Progenitor cell of endocrine pancreas (in vitro differentiated cells): ENCODE measurements at regions not wholly inside any gene's neighbourhood (a gene's known extent, or its start where the extent isn't known, plus 50 kb on each side); places are given as distances from the start of the nearest gene placed in this dataset.

Source experiments
- DNase-seq: peaks from one replicate; pipeline ENCODE4 v3.0.0; 2021; ENCODE audit warnings: low spot score; ENCODE audit not compliant: unreplicated experiment
- H3K27ac Mint-ChIP-seq: 2 replicates; pipeline ENCODE4 v1.8.0; 2021; ENCODE audit warnings: mild to moderate bottlenecking, moderate library complexity, mixed read lengths
- H3K27me3 Mint-ChIP-seq: 2 replicates; pipeline ENCODE4 v1.8.0; 2021; ENCODE audit warnings: mixed read lengths
- H3K36me3 Mint-ChIP-seq: 2 replicates; pipeline ENCODE4 v1.8.0; 2022; ENCODE audit warnings: mixed read lengths; ENCODE audit not compliant: insufficient read depth
- H3K4me1 Mint-ChIP-seq: 2 replicates; pipeline ENCODE4 v1.8.0; 2021; ENCODE audit warnings: low read depth, mixed read lengths
- H3K4me3 Mint-ChIP-seq: 2 replicates; pipeline ENCODE4 v1.8.0; 2021; ENCODE audit warnings: low read depth, mild to moderate bottlenecking, moderate library complexity, mixed read lengths
- H3K9me3 Mint-ChIP-seq: 2 replicates; pipeline ENCODE4 v1.8.0; 2021; ENCODE audit warnings: low read depth, mixed read lengths
- CTCF ChIP-seq: fragments of 200-600 bp; sonication (generic); IDR thresholded peaks from one replicate; pipeline ENCODE4 v1.5.0; 2021; ENCODE audit warnings: antibody characterized with exemption, mild to moderate bottlenecking; ENCODE audit not compliant: unreplicated experiment

DNA sequence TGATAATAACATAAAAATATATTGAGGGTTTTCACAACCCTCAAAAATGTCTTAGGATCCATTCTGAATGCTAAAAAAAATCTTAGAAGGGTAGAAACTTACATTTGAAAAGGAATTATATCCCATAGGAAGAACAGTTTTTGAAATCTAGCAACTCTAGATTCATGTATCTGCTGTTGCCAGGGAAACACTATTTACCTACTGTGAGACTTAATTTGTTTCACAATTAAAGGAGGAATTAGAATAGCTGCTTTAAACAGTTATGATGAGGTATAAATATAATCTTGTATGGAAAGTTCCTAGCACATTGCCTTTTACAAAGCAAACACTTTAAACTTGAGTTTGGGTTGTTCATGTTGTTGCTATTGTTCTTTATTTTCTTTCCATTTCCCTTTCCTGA lies 988.2 kb downstream of the SUCLG1 start:
- Mint-ChIP-seq H3K4me3 (no peak overlapping the region), H3K4me1 (peaks cover 6% of the 10 kb centered on the region), H3K27me3 (no peaks in the 10 kb centered on the region), H3K9me3 (peaks cover 7% of the 10 kb centered on the region), H3K36me3 (no peaks in the 10 kb centered on the region), H3K27ac (no peak overlapping the region)
- no peak for DNase-seq
- no peak for TF ChIP-seq CTCF

DNA sequence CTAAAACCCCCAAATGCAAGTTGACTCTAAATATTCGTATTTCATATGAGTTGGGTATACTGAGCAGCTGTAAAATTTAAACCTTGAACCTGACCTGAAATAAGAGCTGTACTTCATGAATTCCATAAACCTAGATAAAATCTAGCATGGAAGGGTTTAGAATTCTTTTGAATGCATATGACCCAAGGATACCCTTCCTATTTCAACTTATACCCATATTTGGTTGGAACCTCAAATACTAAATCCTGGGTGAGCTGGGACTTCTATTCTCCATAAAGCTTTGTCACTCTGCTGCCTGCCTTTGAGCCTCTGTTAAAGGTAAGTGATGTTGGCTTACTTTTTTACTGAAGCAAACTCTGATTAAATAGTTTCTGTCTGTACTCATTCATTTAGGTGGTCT lies 994.6 kb downstream of the SUCLG1 start:
- no peak overlapping the region for H3K4me3 Mint-ChIP-seq
- DNase-seq = no peak
- H3K4me1 Mint-ChIP-seq = peaks cover 24% of the 10 kb centered on the region
- H3K9me3 Mint-ChIP-seq = peaks cover 7% of the 10 kb centered on the region
- H3K27ac Mint-ChIP-seq = no peak overlapping the region
- H3K36me3 Mint-ChIP-seq = no peaks in the 10 kb centered on the region
- TF ChIP-seq CTCF = no peak
- no peaks in the 10 kb centered on the region for H3K27me3 Mint-ChIP-seq

- Mint-ChIP-seq H3K27ac (peak overlapping the region; percentile 72), H3K9me3 (peaks cover 7% of the 10 kb centered on the region)
Observed at GRCh38 chr2:83462881-83463280, 996.2 kb downstream of the SUCLG1 start.

GRCh38 chr2:83461135-83461534 lies 997.9 kb downstream of the SUCLG1 start:
- no peak for DNase-seq
- Mint-ChIP-seq H3K9me3 (peaks cover 3% of the 10 kb centered on the region), H3K4me1 (peaks cover 24% of the 10 kb centered on the region), H3K27ac (no peak overlapping the region), H3K27me3 (no peaks in the 10 kb centered on the region), H3K36me3 (no peaks in the 10 kb centered on the region), H3K4me3 (no peak overlapping the region)
- no peak for TF ChIP-seq CTCF

More at GRCh38 chr2:83462881-83463280, 996.2 kb downstream of the SUCLG1 start:
- peaks cover 24% of the 10 kb centered on the region for H3K4me1 Mint-ChIP-seq
- no peak for DNase-seq
- no peaks in the 10 kb centered on the region for H3K36me3 Mint-ChIP-seq
- no peak overlapping the region for H3K4me3 Mint-ChIP-seq
- H3K27me3 Mint-ChIP-seq = no peaks in the 10 kb centered on the region
- TF ChIP-seq CTCF = no peak

DNA sequence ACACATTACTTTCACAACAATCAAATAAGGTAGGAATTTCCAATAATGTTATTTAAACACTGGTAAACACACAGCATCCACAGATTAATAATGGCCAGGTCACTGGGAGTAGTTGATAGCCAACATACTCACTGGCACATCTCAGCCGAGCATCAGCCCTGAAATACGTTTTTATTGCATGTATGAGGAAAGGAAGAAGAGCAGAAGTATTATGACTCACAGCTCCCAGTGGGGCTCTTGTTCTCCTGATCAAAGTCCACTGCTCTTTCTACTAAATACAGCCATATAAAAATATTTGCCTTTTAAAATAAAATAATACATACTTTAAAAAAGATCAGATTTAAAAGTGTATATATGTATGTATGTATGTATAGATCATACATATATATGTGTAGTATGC lies 999.6 kb downstream of the SUCLG1 start:
- Mint-ChIP-seq H3K9me3 (peaks cover 3% of the 10 kb centered on the region), H3K4me3 (no peak overlapping the region), H3K4me1 (peaks cover 24% of the 10 kb centered on the region), H3K36me3 (no peaks in the 10 kb centered on the region), H3K27ac (no peak overlapping the region), H3K27me3 (no peaks in the 10 kb centered on the region)
- TF ChIP-seq CTCF = no peak
- no peak for DNase-seq
